ENCODE measurements at regions not wholly inside any gene's neighbourhood (a gene's known extent, or its start where the extent isn't known, plus 50 kb on each side); places are given as distances from the start of the nearest gene placed in this dataset.

DNA sequence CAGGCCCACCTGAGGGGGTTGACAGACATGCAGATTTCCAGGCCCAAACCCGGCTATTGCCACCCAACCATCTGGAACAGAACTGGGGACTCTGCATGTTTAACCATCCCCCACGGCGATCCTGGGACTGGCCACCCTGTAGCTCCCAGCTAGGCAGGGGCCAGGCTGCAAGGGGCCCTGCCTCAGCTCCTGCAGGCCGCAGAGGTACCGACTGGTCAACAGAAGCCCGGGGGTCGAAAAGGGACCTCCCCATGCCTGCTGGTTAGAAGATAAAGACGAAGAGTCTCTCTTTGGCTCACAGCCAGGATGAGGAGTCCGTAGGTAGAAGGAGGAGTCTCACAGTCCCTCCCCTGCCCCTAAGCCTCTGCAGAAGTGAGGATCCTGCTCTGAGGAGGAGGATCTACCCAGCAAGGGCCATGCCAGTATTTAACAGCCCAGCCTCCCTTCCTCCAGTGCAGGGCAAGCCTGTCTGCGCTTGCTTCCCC is 223.4 kb upstream of the TNRC6C start:
- TF ChIP-seq ZBTB7A (IDR thresholded peaks at IDR 0.05; ENCODE audit: low read depth) = no peak
- TF ChIP-seq TAF1 (IDR thresholded peaks at IDR 0.05; ENCODE audit: low read depth) = no peak
- TF ChIP-seq CEBPB (IDR thresholded peaks at IDR 0.05) = no peak
- TF ChIP-seq, protein P1, sequence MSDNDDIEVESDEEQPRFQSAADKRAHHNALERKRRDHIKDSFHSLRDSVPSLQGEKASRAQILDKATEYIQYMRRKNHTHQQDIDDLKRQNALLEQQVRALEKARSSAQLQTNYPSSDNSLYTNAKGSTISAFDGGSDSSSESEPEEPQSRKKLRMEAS (IDR thresholded peaks at IDR 0.05) = no peak
- no peak for TF ChIP-seq NFIC (IDR thresholded peaks at IDR 0.05)
- no peak for TF ChIP-seq YY1 (IDR thresholded peaks at IDR 0.05; ENCODE audit: low read depth)
- TF ChIP-seq TEAD4 (IDR thresholded peaks at IDR 0.05) = no peak
- TF ChIP-seq EP300 (IDR thresholded peaks at IDR 0.05; ENCODE audit: borderline replicate concordance) = no peak
- TF ChIP-seq CREB1 (IDR thresholded peaks at IDR 0.05; ENCODE audit: low read depth) = no peak
- TF ChIP-seq FOXM1 (IDR thresholded peaks at IDR 0.05; ENCODE audit: borderline replicate concordance, low read depth) = no peak
- TF ChIP-seq, protein P2, sequence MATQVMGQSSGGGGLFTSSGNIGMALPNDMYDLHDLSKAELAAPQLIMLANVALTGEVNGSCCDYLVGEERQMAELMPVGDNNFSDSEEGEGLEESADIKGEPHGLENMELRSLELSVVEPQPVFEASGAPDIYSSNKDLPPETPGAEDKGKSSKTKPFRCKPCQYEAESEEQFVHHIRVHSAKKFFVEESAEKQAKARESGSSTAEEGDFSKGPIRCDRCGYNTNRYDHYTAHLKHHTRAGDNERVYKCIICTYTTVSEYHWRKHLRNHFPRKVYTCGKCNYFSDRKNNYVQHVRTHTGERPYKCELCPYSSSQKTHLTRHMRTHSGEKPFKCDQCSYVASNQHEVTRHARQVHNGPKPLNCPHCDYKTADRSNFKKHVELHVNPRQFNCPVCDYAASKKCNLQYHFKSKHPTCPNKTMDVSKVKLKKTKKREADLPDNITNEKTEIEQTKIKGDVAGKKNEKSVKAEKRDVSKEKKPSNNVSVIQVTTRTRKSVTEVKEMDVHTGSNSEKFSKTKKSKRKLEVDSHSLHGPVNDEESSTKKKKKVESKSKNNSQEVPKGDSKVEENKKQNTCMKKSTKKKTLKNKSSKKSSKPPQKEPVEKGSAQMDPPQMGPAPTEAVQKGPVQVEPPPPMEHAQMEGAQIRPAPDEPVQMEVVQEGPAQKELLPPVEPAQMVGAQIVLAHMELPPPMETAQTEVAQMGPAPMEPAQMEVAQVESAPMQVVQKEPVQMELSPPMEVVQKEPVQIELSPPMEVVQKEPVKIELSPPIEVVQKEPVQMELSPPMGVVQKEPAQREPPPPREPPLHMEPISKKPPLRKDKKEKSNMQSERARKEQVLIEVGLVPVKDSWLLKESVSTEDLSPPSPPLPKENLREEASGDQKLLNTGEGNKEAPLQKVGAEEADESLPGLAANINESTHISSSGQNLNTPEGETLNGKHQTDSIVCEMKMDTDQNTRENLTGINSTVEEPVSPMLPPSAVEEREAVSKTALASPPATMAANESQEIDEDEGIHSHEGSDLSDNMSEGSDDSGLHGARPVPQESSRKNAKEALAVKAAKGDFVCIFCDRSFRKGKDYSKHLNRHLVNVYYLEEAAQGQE (IDR thresholded peaks at IDR 0.05; ENCODE audit: low read depth) = no peak
- no peak for TF ChIP-seq TCF12 (IDR thresholded peaks at IDR 0.05; ENCODE audit: low read depth)
- TF ChIP-seq, protein P3, sequence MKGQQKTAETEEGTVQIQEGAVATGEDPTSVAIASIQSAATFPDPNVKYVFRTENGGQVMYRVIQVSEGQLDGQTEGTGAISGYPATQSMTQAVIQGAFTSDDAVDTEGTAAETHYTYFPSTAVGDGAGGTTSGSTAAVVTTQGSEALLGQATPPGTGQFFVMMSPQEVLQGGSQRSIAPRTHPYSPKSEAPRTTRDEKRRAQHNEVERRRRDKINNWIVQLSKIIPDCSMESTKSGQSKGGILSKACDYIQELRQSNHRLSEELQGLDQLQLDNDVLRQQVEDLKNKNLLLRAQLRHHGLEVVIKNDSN (IDR thresholded peaks at IDR 0.05) = no peak
- TF ChIP-seq RAD21 (IDR thresholded peaks at IDR 0.05; ENCODE audit: low read depth) = no peak
- TF ChIP-seq EGR1 (IDR thresholded peaks at IDR 0.05) = no peak

DNA sequence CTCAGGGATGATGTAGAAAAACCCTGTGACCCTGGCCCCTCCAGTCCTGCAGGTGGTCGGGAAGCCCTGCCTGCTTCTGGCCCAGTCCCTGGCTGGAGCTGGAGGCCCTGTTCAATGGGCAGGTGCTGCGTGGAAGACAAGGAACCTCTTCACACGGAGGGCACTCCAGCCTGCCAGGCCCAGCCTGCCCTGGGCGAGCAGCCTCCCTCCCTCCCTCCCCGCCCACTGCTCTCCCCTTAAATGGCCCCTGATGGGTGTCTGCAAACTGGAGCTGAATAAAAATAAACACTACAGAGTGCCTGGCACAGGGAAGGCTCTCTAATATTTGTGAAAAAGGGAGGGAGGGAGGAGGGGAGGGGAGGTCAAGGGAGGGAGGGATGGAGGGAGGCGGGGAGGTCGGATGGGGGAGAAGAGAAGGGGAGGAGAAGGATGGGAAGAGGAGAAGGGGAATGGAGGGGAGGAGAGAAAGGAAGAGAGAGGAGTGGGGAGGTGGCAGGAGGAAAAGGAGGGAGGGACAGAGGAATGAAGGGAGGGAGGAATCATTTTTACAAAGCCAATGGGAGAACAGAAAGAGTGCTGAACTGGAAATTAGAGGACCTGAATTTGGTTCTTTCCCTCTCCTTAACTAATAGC is 222.8 kb upstream of the TNRC6C start:
- TF ChIP-seq EGR1 (IDR thresholded peaks at IDR 0.05) (no peak), YY1 (IDR thresholded peaks at IDR 0.05; ENCODE audit: low read depth) (no peak), RAD21 (IDR thresholded peaks at IDR 0.05; ENCODE audit: low read depth) (no peak), NFIC (IDR thresholded peaks at IDR 0.05) (no peak)
- TF ChIP-seq, protein P2 (IDR thresholded peaks at IDR 0.05; ENCODE audit: low read depth) = no peak
- TF ChIP-seq, protein P3 (IDR thresholded peaks at IDR 0.05) = no peak

DNA sequence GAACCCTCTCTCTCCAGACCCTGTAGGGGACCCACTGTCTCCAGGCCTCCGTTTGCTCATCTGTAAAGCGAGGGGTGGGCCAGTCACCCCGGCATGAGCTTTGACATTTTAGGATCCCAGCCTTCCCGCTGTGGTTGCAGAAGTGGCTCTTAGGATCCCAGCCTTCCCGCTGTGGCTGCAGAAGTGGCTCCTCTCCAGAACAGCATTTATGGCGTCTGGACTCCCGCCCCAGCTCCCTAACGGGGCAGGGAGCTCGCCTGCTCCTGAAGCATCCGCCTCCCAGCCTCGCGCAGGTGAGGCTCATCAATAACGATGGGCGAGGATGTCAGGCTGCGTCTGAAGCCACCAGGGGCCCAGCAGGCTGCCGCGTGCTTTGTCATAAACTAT is 222.3 kb upstream of the TNRC6C start:
- TF ChIP-seq YY1 (IDR thresholded peaks at IDR 0.05; ENCODE audit: low read depth) (no peak), EP300 (IDR thresholded peaks at IDR 0.05; ENCODE audit: borderline replicate concordance) (no peak), CEBPB (IDR thresholded peaks at IDR 0.05) (no peak), TAF1 (IDR thresholded peaks at IDR 0.05; ENCODE audit: low read depth) (no peak)
- TF ChIP-seq, protein P2 (IDR thresholded peaks at IDR 0.05; ENCODE audit: low read depth) = no peak
- TF ChIP-seq, protein P3 (IDR thresholded peaks at IDR 0.05) = no peak

DNA sequence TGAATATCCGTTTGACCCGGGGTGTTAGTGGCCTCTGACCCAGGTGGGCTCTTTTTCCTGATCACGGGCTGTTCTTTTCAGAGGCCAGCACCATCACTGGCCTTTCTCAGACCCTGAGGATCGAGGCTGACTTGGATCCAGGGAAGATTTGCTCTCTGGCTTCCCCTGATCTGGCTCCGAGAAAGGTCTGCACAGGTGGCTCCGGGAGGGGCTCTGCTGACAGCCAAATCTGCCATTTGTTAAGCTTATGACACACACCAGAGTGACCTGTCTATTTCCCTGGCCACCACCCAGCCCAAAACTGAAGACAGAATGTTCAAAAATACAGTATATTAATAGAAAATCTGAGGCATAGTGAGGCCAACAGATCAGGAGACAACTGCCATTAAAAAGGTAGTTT is 221.8 kb upstream of the TNRC6C start:
- TF ChIP-seq, protein P2 (IDR thresholded peaks at IDR 0.05; ENCODE audit: low read depth) = no peak
- TF ChIP-seq YY1 (IDR thresholded peaks at IDR 0.05; ENCODE audit: low read depth) = no peak
- no peak for TF ChIP-seq EGR1 (IDR thresholded peaks at IDR 0.05)
- TF ChIP-seq TAF1 (IDR thresholded peaks at IDR 0.05; ENCODE audit: low read depth) = no peak
- TF ChIP-seq, protein P1 (IDR thresholded peaks at IDR 0.05) = no peak
- TF ChIP-seq CEBPB (IDR thresholded peaks at IDR 0.05) = no peak
- TF ChIP-seq CREB1 (IDR thresholded peaks at IDR 0.05; ENCODE audit: low read depth) = no peak
- no peak for TF ChIP-seq TCF12 (IDR thresholded peaks at IDR 0.05; ENCODE audit: low read depth)
- no peak for TF ChIP-seq RAD21 (IDR thresholded peaks at IDR 0.05; ENCODE audit: low read depth)
- no peak for TF ChIP-seq NFIC (IDR thresholded peaks at IDR 0.05)
- TF ChIP-seq, protein P3 (IDR thresholded peaks at IDR 0.05) = no peak

All from Ishikawa (cell line).